GM10266 (cell line): ENCODE measurements at regions not wholly inside any gene's neighbourhood (a gene's known extent, or its start where the extent isn't known, plus 50 kb on each side); places are given as distances from the start of the nearest gene placed in this dataset.

ENCODE experiments used
- DNase-seq: peaks from one replicate; pipeline ENCODE4 v3.0.0; 2012; ENCODE audit errors: extremely low spot score
- CTCF ChIP-seq: IDR thresholded peaks from 2 replicates; pipeline ENCODE4 v1.5.1; 2012; ENCODE audit warnings: mild to moderate bottlenecking, low read depth; ENCODE audit not compliant: control insufficient read depth, insufficient read depth; ENCODE audit errors: missing control alignments

GRCh38 chr7:85566095-85566794, 379.4 kb upstream of the SEMA3D start:
- no peak for DNase-seq
- no peak for TF ChIP-seq CTCF

GRCh38 chr7:85565276-85565675, 378.4 kb upstream of the SEMA3D start:
- TF ChIP-seq CTCF, result no peak
- DNase-seq, result no peak

- no peak for DNase-seq
- no peak for TF ChIP-seq CTCF
Observed at GRCh38 chr7:85564861-85565260, 378.0 kb upstream of the SEMA3D start.

GRCh38 chr7:85561706-85562105, 374.9 kb upstream of the SEMA3D start:
- no peak for DNase-seq
- no peak for TF ChIP-seq CTCF

- DNase-seq, result peak; percentile 6
- TF ChIP-seq CTCF, result peak; percentile 77
Observed at GRCh38 chr7:85554236-85555178, 367.7 kb upstream of the SEMA3D start.

- DNase-seq, result no peak
- no peak for TF ChIP-seq CTCF
Observed at GRCh38 chr7:85535974-85536729, 349.3 kb upstream of the SEMA3D start.
